GM18867 (cell line): ENCODE measurements at regions not wholly inside any gene's neighbourhood (a gene's known extent, or its start where the extent isn't known, plus 50 kb on each side); places are given as distances from the start of the nearest gene placed in this dataset.

Experiments
- ATAC-seq: cut with Tn5 transposase; IDR thresholded peaks from one replicate; pipeline ENCODE4 v1.9.1; 2021; ENCODE audit warnings: mild to moderate bottlenecking, moderate library complexity; ENCODE audit not compliant: unreplicated experiment

- ATAC-seq, result no peak
Observed at GRCh38 chr10:105473170-105473569, 832.1 kb downstream of the SORCS3 start.

- no peak for ATAC-seq
Observed at GRCh38 chr10:105468759-105469158, 827.7 kb downstream of the SORCS3 start.

DNA sequence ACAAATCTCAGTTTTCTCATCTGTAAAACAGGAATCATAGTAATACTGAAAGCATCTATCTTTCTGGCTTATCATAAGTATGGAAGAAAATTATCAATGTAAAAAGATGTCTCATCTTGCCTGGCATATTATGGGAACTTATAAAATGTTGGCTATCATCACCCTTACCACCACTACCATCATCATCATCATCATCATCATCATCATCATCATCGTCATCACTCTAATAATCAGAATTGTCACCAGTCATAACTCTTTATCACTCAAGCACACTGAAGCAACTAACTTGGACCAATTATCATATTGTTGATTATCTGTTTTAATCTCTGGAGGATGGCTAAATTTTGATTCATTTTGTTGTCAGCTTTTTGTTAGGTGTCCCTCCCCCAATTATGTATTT lies 825.4 kb downstream of the SORCS3 start:
- no peak for ATAC-seq

DNA sequence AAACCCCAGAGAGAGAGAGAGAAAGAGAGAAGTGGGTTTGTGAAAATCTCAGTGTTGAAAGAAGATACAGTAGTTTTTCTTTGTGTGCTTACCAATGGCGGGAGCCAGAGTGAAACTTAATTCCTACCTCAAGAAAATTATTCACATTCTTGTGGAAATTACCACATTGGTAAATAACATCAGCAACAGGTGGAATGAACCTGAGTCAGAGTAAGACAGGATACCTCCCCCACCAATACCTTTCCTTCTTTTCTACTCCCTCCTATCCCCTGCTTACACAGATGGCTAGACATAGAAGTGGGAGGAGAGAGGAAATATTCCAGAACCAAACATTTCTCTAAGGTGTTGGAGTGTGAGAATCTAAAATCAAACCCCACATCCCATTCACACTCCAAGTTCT lies 793.9 kb downstream of the SORCS3 start:
- ATAC-seq, result no peak

GRCh38 chr10:105413997-105414396 lies 772.9 kb downstream of the SORCS3 start:
- ATAC-seq, result no peak

- ATAC-seq, result no peak
Observed at GRCh38 chr10:105409370-105409769, 768.3 kb downstream of the SORCS3 start.

DNA sequence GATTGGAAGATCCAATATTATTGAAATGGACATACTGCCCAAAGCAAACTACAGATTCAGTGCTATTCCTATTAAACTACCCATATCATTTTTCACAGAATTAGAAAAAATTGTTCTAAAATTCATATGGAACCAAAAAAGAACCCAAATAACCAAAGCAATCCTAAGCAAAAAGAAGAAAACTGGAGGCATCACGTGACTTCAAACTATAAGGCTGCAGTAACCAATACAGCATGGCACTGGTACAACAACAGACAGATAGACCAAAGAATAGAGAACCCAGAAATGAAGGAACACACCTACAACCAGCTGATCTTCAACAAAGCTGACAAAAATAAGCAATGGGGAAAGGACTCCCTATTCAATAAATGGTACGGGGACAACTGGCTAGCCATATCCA lies 765.4 kb downstream of the SORCS3 start:
- no peak for ATAC-seq

DNA sequence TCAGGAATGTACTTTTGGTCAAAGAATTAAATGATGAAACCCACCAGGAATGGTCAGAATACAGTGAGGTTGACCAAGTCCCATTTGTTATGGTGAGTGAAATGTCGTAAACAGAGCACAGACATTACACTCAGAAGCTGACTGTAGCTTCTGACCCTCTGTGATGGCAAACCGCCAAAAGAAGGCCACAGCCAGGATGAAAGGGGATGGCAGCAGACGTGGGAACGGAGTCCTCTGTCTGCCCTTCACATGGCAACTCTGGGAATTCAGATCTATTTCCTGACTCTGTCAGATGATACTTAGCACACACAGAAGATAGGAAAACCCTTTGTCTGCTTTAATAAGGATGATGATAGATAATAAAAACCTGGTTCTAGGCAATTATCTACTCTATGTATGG lies 757.1 kb downstream of the SORCS3 start:
- ATAC-seq, result no peak

DNA sequence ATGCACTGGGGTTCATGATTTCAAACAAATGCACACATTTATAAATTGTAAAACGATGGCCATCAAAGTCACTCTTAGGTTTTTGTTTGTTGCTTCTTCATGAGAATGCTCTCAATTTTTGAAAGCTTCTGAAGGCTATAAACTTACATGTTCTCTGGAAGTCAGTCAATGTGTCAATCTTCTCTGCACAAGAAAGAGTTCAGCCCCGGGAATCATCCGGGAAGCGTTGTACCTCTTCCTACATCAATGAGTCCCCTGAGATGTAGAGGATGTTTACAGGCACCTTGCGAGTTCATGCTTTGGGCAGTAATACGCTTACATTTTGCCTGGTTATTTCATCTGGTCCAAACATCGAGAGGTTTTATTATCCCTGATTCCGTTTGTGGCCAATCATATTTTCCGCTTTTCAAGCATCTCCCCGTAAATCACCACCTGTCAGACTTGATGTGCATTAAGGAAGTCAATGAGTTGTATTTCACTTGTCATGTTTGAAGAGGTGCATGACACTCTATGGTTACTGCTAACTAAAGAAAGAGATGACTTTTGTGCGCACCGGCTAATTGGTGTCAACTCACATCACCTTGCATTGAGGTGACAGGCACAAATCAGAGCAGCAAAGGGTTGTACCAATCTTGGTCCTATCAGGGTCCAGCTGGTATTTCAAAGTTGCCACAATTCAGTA lies 750.7 kb downstream of the SORCS3 start:
- ATAC-seq, result no peak

- ATAC-seq, result no peak
Observed at GRCh38 chr10:105387971-105388370, 746.9 kb downstream of the SORCS3 start.

- no peak for ATAC-seq
Observed at GRCh38 chr10:105383978-105384377, 742.9 kb downstream of the SORCS3 start.

- ATAC-seq, result no peak
Observed at GRCh38 chr10:105370692-105371091, 729.6 kb downstream of the SORCS3 start.

GRCh38 chr10:105359708-105360107 lies 718.6 kb downstream of the SORCS3 start:
- no peak for ATAC-seq

- no peak for ATAC-seq
Observed at GRCh38 chr10:105358911-105359310, 717.8 kb downstream of the SORCS3 start.

DNA sequence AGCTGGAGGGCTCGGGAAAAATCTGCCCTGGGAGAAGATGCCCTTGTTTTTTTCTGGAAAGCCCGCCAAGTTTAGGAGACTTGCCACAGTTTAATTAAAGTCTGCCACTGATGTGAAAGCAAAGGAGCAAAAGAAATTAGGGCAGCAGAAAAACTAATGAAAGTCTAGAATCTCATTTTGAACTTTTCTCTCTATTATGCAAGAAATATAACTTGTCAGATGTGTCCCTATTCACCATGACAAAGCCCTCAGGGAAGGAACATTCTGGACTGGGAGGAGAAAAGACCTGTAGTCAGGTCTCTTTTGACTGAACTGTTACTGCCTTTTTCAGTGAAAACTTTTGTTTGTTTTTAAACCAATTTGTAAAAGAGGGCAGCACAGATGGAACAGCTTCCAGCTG lies 715.5 kb downstream of the SORCS3 start:
- ATAC-seq, result no peak

DNA sequence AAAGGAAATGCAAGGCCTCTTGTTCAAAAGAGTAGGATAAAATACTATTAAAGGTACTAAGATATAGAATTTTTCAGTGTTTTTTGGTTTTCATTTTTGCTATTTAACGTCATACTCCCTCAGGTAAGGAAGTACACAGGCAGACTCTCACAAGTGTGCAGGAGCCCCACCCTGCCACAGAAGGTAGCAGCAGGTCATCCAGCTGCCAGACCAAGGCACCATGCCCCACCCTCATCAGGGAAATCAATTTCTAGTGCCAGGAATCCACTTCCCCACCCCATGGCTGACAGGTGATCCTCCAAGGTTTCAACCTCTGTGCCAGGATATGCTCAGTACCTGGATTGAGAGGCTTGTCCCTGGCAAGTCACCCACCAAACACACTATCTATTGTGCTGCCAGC lies 712.9 kb downstream of the SORCS3 start:
- ATAC-seq, result no peak

- no peak for ATAC-seq
Observed at GRCh38 chr10:105352827-105353226, 711.7 kb downstream of the SORCS3 start.

DNA sequence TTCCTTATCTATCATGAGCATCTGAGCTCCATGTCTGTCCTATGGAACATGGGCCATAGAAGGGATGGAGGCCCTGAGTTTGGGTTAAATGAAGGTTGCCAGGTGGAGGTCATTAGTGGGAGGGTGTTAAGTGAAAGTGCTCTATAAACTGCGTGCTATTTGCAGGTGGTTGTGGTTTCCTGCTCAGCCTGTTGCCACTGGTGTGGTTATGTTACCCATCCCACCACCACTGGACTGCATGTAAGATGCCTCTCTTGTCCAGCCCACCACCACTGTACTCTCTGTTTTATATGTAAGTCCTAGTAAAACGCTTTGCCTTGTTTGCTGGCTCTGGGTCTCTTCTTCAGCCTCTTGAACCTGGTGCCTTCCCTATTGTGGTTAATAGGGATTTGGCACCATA lies 711.2 kb downstream of the SORCS3 start:
- no peak for ATAC-seq

DNA sequence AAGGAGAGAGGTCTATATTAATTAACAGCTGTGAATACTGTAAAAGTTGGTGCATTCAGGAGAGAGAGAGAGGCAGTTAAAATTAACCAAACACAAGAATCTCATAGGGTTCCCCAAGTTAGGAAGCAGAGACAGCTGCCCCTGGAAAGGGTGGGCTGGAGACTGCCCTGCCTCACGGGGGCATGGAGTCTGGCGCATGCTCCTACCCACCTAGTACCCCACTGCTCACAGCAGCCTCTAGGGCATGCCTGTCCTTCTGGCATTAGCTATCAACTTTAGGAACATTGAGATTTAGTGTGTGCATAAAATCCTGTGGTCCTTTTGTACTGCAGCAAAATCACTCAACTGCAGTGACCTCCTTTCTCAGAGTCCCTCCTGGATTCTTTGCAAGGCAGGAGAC lies 710.1 kb downstream of the SORCS3 start:
- ATAC-seq, result no peak

DNA sequence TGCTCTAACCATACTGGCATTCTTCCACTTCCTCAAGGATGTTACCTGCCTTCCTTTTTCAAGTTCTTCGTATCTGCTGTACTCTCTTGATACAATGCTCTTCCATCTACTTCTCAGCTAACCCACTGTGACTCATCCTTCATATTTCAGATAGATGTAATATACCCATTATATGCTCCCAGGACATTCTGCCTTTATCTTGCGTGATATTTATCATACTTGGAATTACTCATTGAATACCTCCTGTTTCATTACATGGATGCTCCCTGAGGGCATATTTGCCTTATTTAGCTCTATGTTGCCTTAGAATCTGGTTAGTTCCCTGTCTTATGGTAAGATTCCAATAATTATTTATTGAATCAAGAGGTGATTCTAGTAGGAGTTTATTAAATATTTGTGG lies 706.4 kb downstream of the SORCS3 start:
- no peak for ATAC-seq

DNA sequence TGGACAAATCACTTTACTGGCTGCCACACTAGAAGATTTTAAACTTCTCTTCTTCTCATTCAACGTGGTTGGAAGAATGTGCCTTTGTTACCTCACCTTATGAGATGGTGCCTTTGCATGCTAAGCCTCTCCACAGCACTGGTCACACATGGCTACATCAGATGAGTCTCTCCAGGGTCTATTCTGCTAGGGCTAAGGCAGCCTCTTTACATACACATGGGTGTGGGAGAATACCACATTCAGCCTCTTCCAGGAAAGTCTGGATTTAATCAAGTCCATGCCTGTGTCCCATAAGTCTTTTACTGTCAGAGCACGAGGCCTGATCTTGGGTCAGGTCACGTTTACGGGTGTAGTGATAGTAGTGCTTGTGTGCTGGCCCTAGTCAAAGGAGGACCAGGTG lies 701.5 kb downstream of the SORCS3 start:
- no peak for ATAC-seq

- no peak for ATAC-seq
Observed at GRCh38 chr10:105339669-105340068, 698.6 kb downstream of the SORCS3 start.

GRCh38 chr10:105328503-105329133 lies 687.5 kb downstream of the SORCS3 start:
- ATAC-seq, result no peak
